DND-41 (cell line): ENCODE measurements at regions not wholly inside any gene's neighbourhood (a gene's known extent, or its start where the extent isn't known, plus 50 kb on each side); places are given as distances from the start of the nearest gene placed in this dataset.

Experiments
- EZH2 ChIP-seq: IDR thresholded peaks from 3 replicates; pipeline ENCODE4 v1.6.1; 2012; ENCODE audit warnings: borderline replicate concordance, low read depth, mild to moderate bottlenecking, moderate library complexity, low read length, inconsistent platforms; ENCODE audit not compliant: severe bottlenecking
- TF ChIP-seq, protein P1 (sequence below): IDR thresholded peaks from 2 replicates; pipeline ENCODE4 v1.5.1; 2012; ENCODE audit warnings: borderline replicate concordance, low read length, moderate library complexity, mild to moderate bottlenecking; ENCODE audit not compliant: poor library complexity, severe bottlenecking; ENCODE audit errors: extremely low read depth

GRCh38 chr4:33561259-33561658, 2683.1 kb downstream of the ARAP2 start:
- TF ChIP-seq EZH2, result no peak
- TF ChIP-seq, protein P1, sequence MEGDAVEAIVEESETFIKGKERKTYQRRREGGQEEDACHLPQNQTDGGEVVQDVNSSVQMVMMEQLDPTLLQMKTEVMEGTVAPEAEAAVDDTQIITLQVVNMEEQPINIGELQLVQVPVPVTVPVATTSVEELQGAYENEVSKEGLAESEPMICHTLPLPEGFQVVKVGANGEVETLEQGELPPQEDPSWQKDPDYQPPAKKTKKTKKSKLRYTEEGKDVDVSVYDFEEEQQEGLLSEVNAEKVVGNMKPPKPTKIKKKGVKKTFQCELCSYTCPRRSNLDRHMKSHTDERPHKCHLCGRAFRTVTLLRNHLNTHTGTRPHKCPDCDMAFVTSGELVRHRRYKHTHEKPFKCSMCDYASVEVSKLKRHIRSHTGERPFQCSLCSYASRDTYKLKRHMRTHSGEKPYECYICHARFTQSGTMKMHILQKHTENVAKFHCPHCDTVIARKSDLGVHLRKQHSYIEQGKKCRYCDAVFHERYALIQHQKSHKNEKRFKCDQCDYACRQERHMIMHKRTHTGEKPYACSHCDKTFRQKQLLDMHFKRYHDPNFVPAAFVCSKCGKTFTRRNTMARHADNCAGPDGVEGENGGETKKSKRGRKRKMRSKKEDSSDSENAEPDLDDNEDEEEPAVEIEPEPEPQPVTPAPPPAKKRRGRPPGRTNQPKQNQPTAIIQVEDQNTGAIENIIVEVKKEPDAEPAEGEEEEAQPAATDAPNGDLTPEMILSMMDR, result no peak
